ENCODE measurements at regions not wholly inside any gene's neighbourhood (a gene's known extent, or its start where the extent isn't known, plus 50 kb on each side); places are given as distances from the start of the nearest gene placed in this dataset.

DNA sequence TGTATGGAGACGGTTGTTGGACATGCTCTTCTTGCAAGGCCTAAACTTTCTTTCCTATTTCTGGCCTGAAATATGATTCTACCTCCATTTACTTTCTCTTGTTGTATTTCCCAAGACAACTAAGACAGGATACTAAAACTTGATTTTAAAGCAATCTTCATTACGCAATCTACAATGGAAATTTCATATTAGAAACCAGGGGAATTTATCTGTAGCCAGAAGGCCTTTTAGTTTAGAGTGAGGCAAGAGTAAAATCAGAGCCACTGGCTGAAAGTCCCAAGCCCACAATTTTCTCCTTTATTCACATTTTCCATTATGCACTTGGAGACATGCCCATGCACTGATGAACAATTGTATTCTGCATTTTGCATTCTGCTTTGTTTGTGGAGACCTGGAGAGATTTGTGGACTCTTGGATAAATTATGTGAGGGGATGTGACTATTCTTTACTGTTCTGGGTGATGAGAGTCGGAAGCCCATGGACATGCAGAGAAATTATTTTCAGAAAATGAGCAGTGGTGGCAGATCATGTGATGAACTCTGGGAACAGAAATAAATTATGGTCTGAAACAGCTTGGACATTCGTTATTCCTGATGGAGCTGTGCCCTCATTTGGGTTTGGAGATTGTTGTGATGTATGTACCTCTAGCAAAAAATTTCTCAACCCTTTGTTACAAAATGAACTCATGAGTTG, 336.8 kb downstream of the SEC16B start:
- DNase-seq: no peak

DNA sequence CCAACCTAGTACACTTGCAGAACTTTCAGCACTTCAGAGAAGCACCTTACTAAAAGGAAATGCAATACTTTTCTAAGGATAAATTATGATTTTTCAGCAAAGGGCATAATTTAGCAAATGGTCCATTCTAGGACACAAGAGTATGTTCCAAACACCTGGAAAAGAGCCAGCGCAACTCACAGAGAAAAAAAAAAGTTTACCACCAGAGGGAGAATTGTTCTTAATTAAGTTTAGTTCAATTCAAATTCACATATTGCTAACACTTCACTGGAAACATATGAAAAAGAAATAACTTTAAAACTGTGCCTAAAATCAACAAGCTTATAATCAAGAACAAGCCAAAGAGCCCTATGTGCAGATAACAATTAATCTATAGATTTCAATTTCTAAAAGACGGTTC, 338.1 kb downstream of the SEC16B start:
- no peak for DNase-seq

DNA sequence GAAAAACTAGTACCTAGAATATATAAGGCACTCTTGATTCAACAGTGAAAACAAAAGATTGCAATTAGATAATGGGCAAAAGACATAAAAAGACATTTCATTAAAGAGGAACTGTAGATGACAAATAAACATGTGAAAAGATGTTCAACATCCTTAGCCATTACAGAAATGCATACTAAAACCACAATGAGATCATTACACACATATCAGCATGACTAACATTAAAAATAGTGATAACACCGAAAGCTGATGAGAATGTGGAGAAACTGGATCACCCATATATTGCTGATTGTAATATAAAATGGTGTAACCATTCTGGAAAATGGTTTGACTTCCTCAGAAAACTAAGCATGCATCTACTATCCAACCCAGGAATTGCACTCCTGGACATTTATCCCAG, 340.3 kb downstream of the SEC16B start:
- no peak for DNase-seq

- no peak for DNase-seq
Observed at GRCh38 chr1:177627148-177627910, 342.5 kb downstream of the SEC16B start.

- DNase-seq: no peak
Observed at GRCh38 chr1:177620636-177621190, 349.1 kb downstream of the SEC16B start.

DNA sequence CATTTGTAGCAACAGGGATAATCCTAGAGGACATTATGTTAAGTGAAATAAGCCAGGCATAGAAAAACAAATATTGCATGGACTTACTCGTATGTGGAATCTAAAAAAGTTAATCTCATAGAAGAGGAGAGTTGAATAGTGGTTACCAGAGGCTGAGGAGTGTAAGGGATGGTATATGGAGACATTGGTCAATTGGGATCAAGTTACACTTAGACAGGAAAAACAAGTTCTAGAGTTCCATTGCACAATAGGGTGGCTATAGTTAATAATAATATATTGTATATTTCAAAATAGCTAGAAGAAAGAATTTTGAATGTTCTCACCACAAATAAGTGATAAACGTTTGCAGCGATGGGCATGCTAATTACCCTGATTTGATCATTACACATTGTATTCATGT, 354.6 kb downstream of the SEC16B start:
- no peak for DNase-seq

- no peak for DNase-seq
Observed at GRCh38 chr1:177611402-177611801, 358.5 kb downstream of the SEC16B start.

DNA sequence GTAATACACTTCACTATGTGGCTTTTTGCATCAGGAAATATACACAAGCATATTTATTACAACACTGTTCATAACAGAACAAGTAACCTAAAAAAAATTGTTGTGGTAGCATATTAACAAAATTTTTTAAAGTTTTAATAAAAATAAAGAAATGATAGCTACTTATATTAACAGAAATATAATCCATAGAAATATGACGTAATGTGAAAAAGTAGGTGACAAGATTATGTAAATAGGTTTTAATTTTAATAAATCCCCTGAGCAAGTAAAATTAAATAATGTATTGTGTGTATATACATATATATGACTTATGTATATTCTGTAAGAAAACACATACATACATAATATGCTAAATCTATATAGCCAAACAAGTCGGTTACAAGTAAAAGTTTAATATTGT, 359.9 kb downstream of the SEC16B start:
- DNase-seq: no peak

GRCh38 chr1:177600936-177601335, 368.9 kb downstream of the SEC16B start:
- DNase-seq: no peak

DNA sequence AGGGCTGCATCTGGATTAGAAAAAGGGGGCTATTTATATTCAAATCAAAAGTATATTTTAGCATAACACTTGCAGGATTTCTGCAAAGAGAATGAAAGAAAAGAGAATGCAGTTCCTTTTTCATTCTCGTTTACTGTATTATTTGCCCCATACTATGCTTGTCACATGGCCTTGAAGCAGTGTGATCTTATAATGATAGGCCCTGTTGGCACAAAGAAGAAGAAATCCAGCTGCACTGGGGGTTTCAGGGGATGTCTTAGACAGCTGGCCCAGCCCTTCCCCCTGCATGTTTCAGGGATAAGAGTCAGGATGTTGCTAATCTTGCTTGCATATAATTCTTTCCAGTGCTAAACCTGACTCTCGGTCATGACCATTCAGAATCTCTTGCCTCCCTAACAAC, 369.5 kb downstream of the SEC16B start:
- no peak for DNase-seq

- DNase-seq: no peak
Observed at GRCh38 chr1:177597393-177597792, 372.5 kb downstream of the SEC16B start.

GRCh38 chr1:177596485-177596884, 373.4 kb downstream of the SEC16B start:
- DNase-seq: no peak

- no peak for DNase-seq
Observed at GRCh38 chr1:177593105-177593504, 376.8 kb downstream of the SEC16B start.

GRCh38 chr1:177592624-177593023, 377.2 kb downstream of the SEC16B start:
- no peak for DNase-seq

DNA sequence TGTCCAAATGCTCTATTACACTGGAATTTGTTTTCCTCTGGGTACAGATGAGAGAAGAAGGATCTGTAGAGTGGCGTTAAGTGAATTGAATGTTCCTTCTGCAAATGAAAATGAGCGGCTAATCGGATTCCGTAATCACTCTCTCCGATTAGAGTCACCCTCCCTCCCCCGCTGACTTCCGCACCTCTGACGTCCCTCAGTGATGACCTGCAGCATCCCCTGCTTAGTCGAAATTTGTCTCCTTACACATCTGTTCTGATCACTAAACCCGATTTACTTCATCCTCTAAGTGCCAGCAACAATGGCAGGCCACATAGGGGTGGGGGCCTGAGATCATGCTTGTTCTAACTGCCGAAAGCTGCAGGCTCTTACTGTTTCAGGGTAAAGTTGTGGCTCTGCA, 378.7 kb downstream of the SEC16B start:
- DNase-seq: no peak

DNA sequence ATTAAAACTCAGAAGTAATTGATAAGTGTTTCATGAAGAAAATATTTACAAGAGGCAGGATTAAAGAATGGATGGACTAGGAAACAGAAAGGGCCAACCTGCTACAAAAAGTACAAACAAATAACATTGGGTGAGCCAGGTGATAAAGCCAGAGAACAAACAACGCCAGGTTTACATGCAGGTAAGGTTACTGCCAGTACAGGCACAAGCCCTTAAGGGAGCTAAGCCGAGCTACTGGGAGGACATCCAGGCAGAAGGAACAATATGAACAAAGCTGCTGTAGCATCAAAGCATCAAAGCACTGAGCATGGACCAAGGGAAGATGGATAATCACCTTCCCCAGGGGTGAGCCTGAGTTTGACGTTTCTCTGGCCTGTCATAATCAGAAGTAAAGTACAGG, 380.7 kb downstream of the SEC16B start:
- DNase-seq: no peak

GRCh38 chr1:177586429-177586828, 383.4 kb downstream of the SEC16B start:
- no peak for DNase-seq

DNA sequence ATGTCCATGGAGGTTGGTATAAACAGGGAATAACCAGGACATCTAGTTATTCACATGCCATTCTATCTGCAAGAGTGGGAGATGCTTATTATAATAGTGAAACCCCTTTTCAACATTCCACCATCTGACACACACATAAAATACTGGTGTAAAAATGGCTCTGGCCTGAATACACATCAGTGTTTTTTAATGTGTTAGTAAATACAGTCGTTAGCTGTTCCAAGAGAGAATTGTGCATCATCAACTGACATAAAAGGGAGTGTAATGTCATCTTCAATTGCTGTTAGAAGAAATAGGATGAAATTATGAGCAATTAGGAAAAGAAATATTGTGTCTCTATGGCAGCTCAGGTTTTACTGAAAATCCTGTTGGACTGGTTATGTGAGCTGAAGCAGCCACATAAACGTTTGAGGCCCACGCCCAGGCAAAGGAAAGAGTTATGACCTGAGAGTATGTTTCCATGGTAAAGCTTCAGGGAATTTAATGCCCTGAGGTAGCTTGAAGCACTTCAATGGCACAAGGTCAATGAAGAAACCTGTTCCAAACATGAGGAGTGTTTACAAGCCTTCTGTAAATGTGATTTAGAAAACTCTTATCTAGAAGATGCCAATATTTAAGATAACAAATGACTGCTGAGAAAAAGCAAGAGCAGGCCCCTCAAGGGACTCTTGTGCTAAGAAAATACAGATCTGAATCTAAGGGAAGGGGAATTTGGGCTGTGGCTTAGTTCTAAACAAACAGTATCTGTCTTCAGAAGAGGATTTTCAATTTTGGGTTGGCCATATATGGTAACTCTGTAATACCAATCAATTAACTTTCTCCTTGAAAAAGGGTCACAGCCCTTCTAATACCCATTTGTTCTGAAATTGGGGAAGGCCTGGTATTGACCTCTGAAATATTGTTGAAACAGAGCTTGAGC, 384.3 kb downstream of the SEC16B start:
- DNase-seq: no peak

DNA sequence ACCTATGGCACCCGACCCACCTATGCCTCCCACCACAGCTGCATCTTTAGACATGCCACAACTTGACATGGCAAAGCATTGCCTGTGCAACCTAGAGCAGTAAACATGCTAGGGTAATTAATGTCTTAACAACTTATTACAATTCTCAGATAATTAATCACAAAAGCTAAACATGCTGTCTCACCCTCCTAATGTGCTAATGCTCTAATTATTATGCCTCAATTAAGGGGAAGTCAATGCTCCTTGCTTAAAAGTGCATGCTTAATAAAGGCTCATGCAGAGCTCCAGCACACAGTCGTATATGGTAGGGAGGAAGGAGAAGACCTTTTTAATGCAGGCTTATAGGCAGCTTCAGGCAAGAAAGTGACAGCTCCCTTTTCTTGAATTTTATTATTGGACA, 396.0 kb downstream of the SEC16B start:
- DNase-seq: no peak

DNA sequence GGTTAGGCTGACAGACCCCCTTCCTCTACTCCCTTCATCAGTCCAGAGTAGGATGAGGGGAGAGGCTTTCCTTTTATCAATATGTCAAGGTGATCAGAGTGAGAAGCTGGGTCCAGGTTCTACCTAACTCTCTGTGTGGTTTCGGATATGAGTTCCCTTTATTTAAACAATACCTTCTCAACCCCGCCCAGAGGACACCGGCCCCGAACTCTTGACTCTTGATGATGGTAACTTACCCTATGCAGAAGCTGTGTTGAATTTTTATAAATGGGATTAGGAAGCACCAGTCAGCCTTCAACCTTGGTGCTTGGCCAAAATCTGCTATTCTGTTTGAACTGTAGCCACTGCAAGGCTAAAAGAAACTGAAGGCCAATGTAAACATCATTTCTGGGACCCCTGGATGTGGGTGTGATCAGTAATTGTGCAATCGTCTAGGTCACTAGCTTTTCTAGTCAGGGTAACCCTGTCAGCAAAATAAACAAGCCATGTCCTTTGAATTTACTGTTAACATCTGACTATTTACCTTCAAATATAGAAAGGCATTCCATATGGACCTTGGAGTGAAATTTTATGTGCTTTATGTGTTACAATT, 398.3 kb downstream of the SEC16B start:
- DNase-seq: no peak

DNA sequence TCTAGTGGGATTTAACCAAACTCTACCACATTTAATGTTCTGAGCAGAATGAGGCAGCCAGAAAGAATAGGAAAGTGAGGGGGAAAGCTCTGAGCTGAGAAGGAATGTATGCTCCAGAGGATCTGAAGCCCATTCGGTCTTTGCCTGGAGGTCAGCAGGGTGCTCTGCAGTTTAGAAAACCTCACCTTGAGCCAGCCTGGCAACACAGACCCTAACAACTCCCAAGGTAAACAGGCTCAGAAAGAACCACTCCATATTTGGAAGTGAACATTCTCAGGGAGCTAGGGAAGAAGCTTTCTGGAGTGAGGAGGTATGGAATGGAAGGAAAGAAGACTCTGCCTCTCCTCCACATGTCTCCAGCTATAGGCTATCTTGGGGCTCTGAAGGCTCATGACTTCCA, 398.8 kb downstream of the SEC16B start:
- no peak for DNase-seq

GRCh38 chr1:177569476-177569875, 398.7 kb downstream of the BRINP2 start:
- DNase-seq: no peak

GRCh38 chr1:177568622-177569021, 397.9 kb downstream of the BRINP2 start:
- DNase-seq: no peak

All from midbrain (tissue), 1 donor.